Trophoblast cell (in vitro differentiated cells and primary cell): ENCODE measurements at regions not wholly inside any gene's neighbourhood (a gene's known extent, or its start where the extent isn't known, plus 50 kb on each side); places are given as distances from the start of the nearest gene placed in this dataset.

ENCODE experiments used
- DNase-seq, 2 donors: peaks; one replicate each; pipeline ENCODE4 v3.0.0-alpha.2; 2016
- H2AFZ ChIP-seq: 2 replicates; pipeline ENCODE4 v1.6.1; 2013; ENCODE audit warnings: low read length, moderate library complexity, mild to moderate bottlenecking; ENCODE audit not compliant: insufficient read depth, poor library complexity
- H2AK5ac ChIP-seq: 2 replicates; pipeline ENCODE4 v1.6.1; 2013; ENCODE audit warnings: mild to moderate bottlenecking, low read length
- H2BK120ac ChIP-seq: 2 replicates; pipeline ENCODE4 v1.6.1; 2013; ENCODE audit warnings: low read length, mild to moderate bottlenecking, moderate library complexity; ENCODE audit not compliant: insufficient read depth, poor library complexity
- H2BK12ac ChIP-seq: 2 replicates; pipeline ENCODE4 v1.6.1; 2013; ENCODE audit warnings: mild to moderate bottlenecking, low read length, moderate library complexity
- H2BK5ac ChIP-seq: 2 replicates; pipeline ENCODE4 v1.6.1; 2013; ENCODE audit warnings: low read length, low read depth, moderate library complexity, mild to moderate bottlenecking; ENCODE audit not compliant: poor library complexity
- H3K14ac ChIP-seq: 2 replicates; pipeline ENCODE4 v1.6.1; 2013; ENCODE audit warnings: mild to moderate bottlenecking, low read length
- H3K18ac ChIP-seq: 2 replicates; pipeline ENCODE4 v1.6.1; 2013; ENCODE audit warnings: mild to moderate bottlenecking, low read length
- H3K23ac ChIP-seq: 2 replicates; pipeline ENCODE4 v1.6.1; 2013; ENCODE audit warnings: low read length
- H3K27ac ChIP-seq: 2 replicates; pipeline ENCODE4 v1.5.1; 2013; ENCODE audit warnings: low read depth, mild to moderate bottlenecking, inconsistent platforms, low read length, moderate library complexity
- H3K27me3 ChIP-seq: 2 replicates; pipeline ENCODE4 v1.6.1; 2013; ENCODE audit warnings: inconsistent platforms, mild to moderate bottlenecking, low read length, moderate library complexity; ENCODE audit not compliant: insufficient read depth
- H3K36me3 ChIP-seq, 2 experiments: 1 replicate in 1 of 2; 2 replicates in 1 of 2; pipeline ENCODE4 v1.6.1; 2013; ENCODE audit warnings: low read length in 2 of 2, mild to moderate bottlenecking in 2 of 2, moderate library complexity in 1 of 2; ENCODE audit not compliant: insufficient read depth in 2 of 2, control insufficient read depth in 1 of 2
- H3K4ac ChIP-seq: 2 replicates; pipeline ENCODE4 v1.6.1; 2013; ENCODE audit warnings: low read depth, mild to moderate bottlenecking, low read length, moderate library complexity
- H3K4me1 ChIP-seq, 2 experiments: 1 replicate in 1 of 2; 2 replicates in 1 of 2; pipeline ENCODE4 v1.6.1; 2013; ENCODE audit warnings: low read length in 2 of 2, mild to moderate bottlenecking in 2 of 2, moderate library complexity in 1 of 2; ENCODE audit not compliant: insufficient read depth in 2 of 2, control insufficient read depth in 1 of 2
- H3K4me2 ChIP-seq: 2 replicates; pipeline ENCODE4 v1.6.1; 2013; ENCODE audit warnings: inconsistent platforms, mild to moderate bottlenecking, low read length, moderate library complexity
- H3K4me3 ChIP-seq: 2 replicates; pipeline ENCODE4 v1.5.1; 2013; ENCODE audit warnings: mild to moderate bottlenecking, low read depth, low read length, inconsistent platforms
- H3K79me1 ChIP-seq: one replicate; pipeline ENCODE4 v1.6.1; 2013; ENCODE audit warnings: low read length
- H3K79me2 ChIP-seq: 2 replicates; pipeline ENCODE4 v1.6.1; 2013; ENCODE audit warnings: low read length, mild to moderate bottlenecking; ENCODE audit not compliant: control insufficient read depth, insufficient read depth, poor library complexity
- H3K9ac ChIP-seq: 2 replicates; pipeline ENCODE4 v1.6.1; 2013; ENCODE audit warnings: mild to moderate bottlenecking, low read length
- H3K9me3 ChIP-seq: 2 replicates; pipeline ENCODE4 v1.6.1; 2013; ENCODE audit warnings: low read depth, mild to moderate bottlenecking, control low read depth, inconsistent platforms, low read length; ENCODE audit not compliant: insufficient read depth
- H4K12ac ChIP-seq: 2 replicates; pipeline ENCODE4 v1.6.1; 2013; ENCODE audit warnings: low read depth, mild to moderate bottlenecking, low read length, moderate library complexity
- H4K8ac ChIP-seq: 2 replicates; pipeline ENCODE4 v1.6.1; 2013; ENCODE audit warnings: low read depth, mild to moderate bottlenecking, low read length, moderate library complexity
- H4K91ac ChIP-seq: one replicate; pipeline ENCODE4 v1.6.1; 2013; ENCODE audit warnings: low read depth, mild to moderate bottlenecking, low read length, moderate library complexity
- WGBS: extraction: QIAGEN DNeasy Blood & Tissue Kit; methylation state at CpG from one replicate; pipeline ENCODE4 v1.1.7; 2013; ENCODE audit warnings: missing lambda C conversion rate; ENCODE audit not compliant: insufficient read length, insufficient coverage; ENCODE audit errors: extremely low coverage; 5-methylcytosine and 5-hydroxymethylcytosine counted together

DNA sequence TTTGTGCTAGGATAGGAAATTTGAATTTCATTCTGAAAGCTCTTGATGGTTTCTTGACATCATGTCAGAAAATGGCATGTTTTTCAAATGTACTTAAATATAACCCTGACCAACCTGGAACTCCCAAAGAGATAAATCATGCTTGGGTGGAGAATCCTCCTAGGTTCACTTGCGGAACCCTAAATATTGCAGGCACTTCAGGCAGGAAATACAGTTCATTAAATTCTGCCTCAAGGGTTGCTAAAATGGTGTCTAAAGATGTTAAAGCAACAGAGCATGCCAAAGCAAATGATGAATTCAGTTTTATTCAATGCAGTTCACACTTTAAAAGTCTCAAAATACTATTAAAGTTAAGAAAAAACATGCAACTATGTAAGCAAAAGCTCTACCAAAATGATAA, 415.9 kb downstream of the SLITRK6 start:
- H3K14ac ChIP-seq: no peak overlapping the region
- H3K4me1 ChIP-seq: no peaks in the 10 kb centered on the region
- no peak overlapping the region for H2BK5ac ChIP-seq
- H3K79me2 ChIP-seq: no peaks in the 10 kb centered on the region
- no peak overlapping the region for H4K12ac ChIP-seq
- no peak overlapping the region for H3K4me3 ChIP-seq
- no CpG with 5 or more reads among the region's 1 CpG for WGBS
- no peak overlapping the region for H3K9ac ChIP-seq
- H3K79me1 ChIP-seq: peaks cover 4% of the 10 kb centered on the region
- no peak overlapping the region for H3K23ac ChIP-seq
- H4K8ac ChIP-seq: no peak overlapping the region
- no peak for DNase-seq
- H2AFZ ChIP-seq: no peak overlapping the region
- H3K27ac ChIP-seq: no peak overlapping the region
- H3K4ac ChIP-seq: no peak overlapping the region
- H2BK12ac ChIP-seq: no peak overlapping the region
- no peaks in the 10 kb centered on the region for H3K36me3 ChIP-seq
- H3K4me2 ChIP-seq: no peak overlapping the region
- no peak overlapping the region for H2BK120ac ChIP-seq
- no peaks in the 10 kb centered on the region for H3K27me3 ChIP-seq
- no peak overlapping the region for H4K91ac ChIP-seq
- H2AK5ac ChIP-seq: no peak overlapping the region
- no peaks in the 10 kb centered on the region for H3K9me3 ChIP-seq
- H3K18ac ChIP-seq: no peak overlapping the region

DNA sequence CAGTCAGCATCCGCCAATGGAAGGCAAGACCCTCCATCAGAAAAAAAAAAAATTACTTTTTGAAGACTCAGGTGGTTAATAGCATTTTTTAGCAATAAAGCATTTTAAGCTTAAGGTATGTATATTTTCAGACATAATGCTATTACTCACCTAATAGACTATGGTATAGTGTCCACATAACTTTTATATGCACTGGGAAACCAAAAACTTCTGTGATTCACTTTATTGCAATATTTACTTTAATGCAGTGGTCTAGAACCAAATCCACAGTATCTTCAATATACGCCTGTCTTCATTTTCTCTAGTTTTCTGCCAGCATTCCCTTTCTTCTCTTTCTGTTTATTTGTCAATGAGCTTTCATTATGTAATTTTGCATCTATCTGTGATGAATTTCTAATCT, 418.1 kb downstream of the SLITRK6 start:
- WGBS: no CpG with 5 or more reads among the region's 2 CpGs

DNA sequence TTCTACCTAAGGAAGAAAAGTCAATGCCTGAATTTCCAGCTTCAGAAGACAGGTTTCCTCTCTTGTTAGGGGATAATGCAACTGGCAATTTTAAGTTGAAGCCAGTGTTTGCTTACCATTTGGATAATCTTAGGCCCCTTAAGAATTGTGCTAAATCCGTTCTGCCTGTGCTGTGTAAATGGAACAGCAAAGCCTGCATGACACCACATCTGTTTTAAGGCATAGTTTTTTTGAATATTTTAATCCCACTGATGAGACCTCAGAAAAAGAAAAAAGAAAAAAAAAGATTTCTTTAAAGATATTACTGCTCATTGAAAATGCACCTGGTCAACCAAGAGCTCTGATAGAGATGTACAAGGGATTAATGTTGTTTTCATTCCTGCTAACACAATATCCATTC, 419.2 kb downstream of the SLITRK6 start:
- no peak overlapping the region for H3K18ac ChIP-seq
- peaks cover 2% of the 10 kb centered on the region for H3K79me1 ChIP-seq
- no peak overlapping the region for H4K91ac ChIP-seq
- H2BK5ac ChIP-seq: no peak overlapping the region
- H2AFZ ChIP-seq: no peak overlapping the region
- no peak overlapping the region for H3K4me3 ChIP-seq
- H3K9ac ChIP-seq: no peak overlapping the region
- no peak overlapping the region for H3K14ac ChIP-seq
- H3K27me3 ChIP-seq: no peaks in the 10 kb centered on the region
- H3K36me3 ChIP-seq: no peaks in the 10 kb centered on the region
- no peak overlapping the region for H2BK120ac ChIP-seq
- WGBS: no CpG with 5 or more reads among the region's 1 CpG
- H3K27ac ChIP-seq: no peak overlapping the region
- no peak overlapping the region for H2AK5ac ChIP-seq
- H3K79me2 ChIP-seq: no peaks in the 10 kb centered on the region
- no peak overlapping the region for H4K8ac ChIP-seq
- no peak for DNase-seq
- H3K4me1 ChIP-seq: no peaks in the 10 kb centered on the region
- no peak overlapping the region for H3K4me2 ChIP-seq
- no peak overlapping the region for H3K4ac ChIP-seq
- no peak overlapping the region for H2BK12ac ChIP-seq
- no peak overlapping the region for H3K23ac ChIP-seq
- H4K12ac ChIP-seq: no peak overlapping the region
- H3K9me3 ChIP-seq: no peaks in the 10 kb centered on the region

More for the DNA sequence above, 418.1 kb downstream of the SLITRK6 start:
- no peak overlapping the region for H3K4ac ChIP-seq
- H4K8ac ChIP-seq: no peak overlapping the region
- no peak overlapping the region for H2AK5ac ChIP-seq
- H3K9me3 ChIP-seq: no peaks in the 10 kb centered on the region
- H3K4me3 ChIP-seq: no peak overlapping the region
- H3K27me3 ChIP-seq: no peaks in the 10 kb centered on the region
- no peak overlapping the region for H3K18ac ChIP-seq
- no peak overlapping the region for H4K12ac ChIP-seq
- no peak overlapping the region for H2BK5ac ChIP-seq
- H2AFZ ChIP-seq: no peak overlapping the region
- H2BK120ac ChIP-seq: no peak overlapping the region
- no peak overlapping the region for H3K27ac ChIP-seq
- H3K36me3 ChIP-seq: no peaks in the 10 kb centered on the region
- no peak overlapping the region for H4K91ac ChIP-seq
- no peak overlapping the region for H3K9ac ChIP-seq
- H3K4me1 ChIP-seq: no peaks in the 10 kb centered on the region
- DNase-seq: no peak
- no peak overlapping the region for H2BK12ac ChIP-seq
- H3K4me2 ChIP-seq: no peak overlapping the region
- peaks cover 4% of the 10 kb centered on the region for H3K79me1 ChIP-seq
- no peak overlapping the region for H3K14ac ChIP-seq
- H3K23ac ChIP-seq: no peak overlapping the region
- H3K79me2 ChIP-seq: no peaks in the 10 kb centered on the region

DNA sequence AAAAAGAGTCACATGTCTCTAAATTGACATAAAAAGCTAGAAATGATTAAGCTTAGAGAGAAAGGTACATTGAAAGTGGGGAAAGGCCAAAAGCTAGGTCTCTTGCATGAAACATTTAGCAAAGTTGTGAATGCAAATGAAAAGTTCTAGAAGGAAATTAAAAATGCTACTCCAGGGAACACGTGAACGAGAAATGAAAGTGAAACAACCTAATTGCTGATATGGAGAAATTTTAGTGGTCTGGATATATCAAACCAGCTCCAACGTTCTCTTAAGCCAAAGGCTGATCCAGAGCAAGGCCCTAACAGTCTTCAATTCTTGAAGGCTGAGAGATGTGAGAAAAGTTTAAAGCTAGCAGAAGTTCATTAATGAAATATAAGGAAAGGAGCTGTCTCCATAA, 419.8 kb downstream of the SLITRK6 start:
- no peak overlapping the region for H3K18ac ChIP-seq
- no peak overlapping the region for H2BK5ac ChIP-seq
- WGBS: no CpG with 5 or more reads among the region's 3 CpGs
- H3K23ac ChIP-seq: no peak overlapping the region
- H3K9ac ChIP-seq: no peak overlapping the region
- H4K91ac ChIP-seq: no peak overlapping the region
- no peak overlapping the region for H3K27ac ChIP-seq
- H3K4me1 ChIP-seq: no peaks in the 10 kb centered on the region
- H3K4me2 ChIP-seq: no peak overlapping the region
- H2BK120ac ChIP-seq: no peak overlapping the region
- H2AK5ac ChIP-seq: no peak overlapping the region
- H3K79me1 ChIP-seq: no peaks in the 10 kb centered on the region
- no peaks in the 10 kb centered on the region for H3K36me3 ChIP-seq
- H3K14ac ChIP-seq: no peak overlapping the region
- H3K27me3 ChIP-seq: no peaks in the 10 kb centered on the region
- DNase-seq: no peak
- no peak overlapping the region for H3K4me3 ChIP-seq
- no peak overlapping the region for H2BK12ac ChIP-seq
- H3K4ac ChIP-seq: no peak overlapping the region
- no peaks in the 10 kb centered on the region for H3K9me3 ChIP-seq
- no peak overlapping the region for H4K12ac ChIP-seq
- no peak overlapping the region for H2AFZ ChIP-seq
- no peaks in the 10 kb centered on the region for H3K79me2 ChIP-seq
- H4K8ac ChIP-seq: no peak overlapping the region
